GM12891 (cell line): ENCODE measurements at regions not wholly inside any gene's neighbourhood (a gene's known extent, or its start where the extent isn't known, plus 50 kb on each side); places are given as distances from the start of the nearest gene placed in this dataset.

Experiments
- PAX5 ChIP-seq: IDR thresholded peaks from 2 replicates; pipeline ENCODE4 v1.6.1; 2011; ENCODE audit warnings: low read length, moderate library complexity, mild to moderate bottlenecking; ENCODE audit not compliant: insufficient read depth, severe bottlenecking
- POLR2A ChIP-seq: IDR thresholded peaks from 2 replicates; pipeline ENCODE4 v1.6.1; 2011; ENCODE audit warnings: low read depth, low read length, control low read depth
- POLR2AphosphoS5 ChIP-seq: IDR thresholded peaks from 2 replicates; pipeline ENCODE4 v1.6.1; 2011; ENCODE audit warnings: low read depth, low read length, control low read depth
- POU2F2 ChIP-seq: IDR thresholded peaks from 2 replicates; pipeline ENCODE4 v1.6.1; 2011; ENCODE audit warnings: low read depth, mild to moderate bottlenecking, control low read depth, low read length, moderate library complexity
- SPI1 ChIP-seq: IDR thresholded peaks from 2 replicates; pipeline ENCODE4 v1.6.1; 2011; ENCODE audit warnings: low read depth, low read length, control low read depth
- TAF1 ChIP-seq: IDR thresholded peaks from 2 replicates; pipeline ENCODE4 v1.6.1; 2011; ENCODE audit warnings: low read depth, low read length, control low read depth

DNA sequence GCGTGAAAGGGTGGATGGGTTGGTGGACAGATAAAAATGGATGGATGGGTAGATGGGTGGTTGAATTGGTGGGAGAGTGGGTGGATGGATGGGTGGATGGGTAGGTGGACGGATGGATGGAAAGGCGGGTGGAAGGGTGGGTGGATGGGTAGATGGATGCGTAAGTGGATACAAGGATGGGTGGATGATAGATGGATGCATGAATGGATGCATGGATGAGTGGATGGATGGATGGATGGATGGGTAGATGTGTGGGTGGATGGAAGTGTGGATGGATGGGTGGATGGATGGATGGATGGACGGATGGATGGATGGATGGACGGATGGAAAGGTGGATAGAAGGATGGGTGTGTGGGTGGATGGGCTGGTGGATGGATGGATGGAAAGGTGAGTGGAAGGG, 77.0 kb upstream of the GRK3 start:
- TF ChIP-seq POLR2A: no peak
- TF ChIP-seq POLR2AphosphoS5: no peak
- TF ChIP-seq SPI1: no peak
- no peak for TF ChIP-seq PAX5
- TF ChIP-seq TAF1: no peak
- no peak for TF ChIP-seq POU2F2
